Gastroesophageal sphincter (tissue), 3 donors: ENCODE measurements at regions not wholly inside any gene's neighbourhood (a gene's known extent, or its start where the extent isn't known, plus 50 kb on each side); places are given as distances from the start of the nearest gene placed in this dataset.

Experiments used
- CTCF ChIP-seq, 4 experiments: fragments of 200-600 bp in 2 of 4; fragments of 450-650 bp in 2 of 4; sonication (generic) in 1 of 4; IDR thresholded peaks; one replicate each; pipeline ENCODE4 v1.5.1; 2017 to 2019; ENCODE audit warnings: antibody characterized with exemption in 4 of 4, mild to moderate bottlenecking in 2 of 4, moderate library complexity in 2 of 4
- POLR2A ChIP-seq, 2 donors: fragments of 450-650 bp; IDR thresholded peaks; one replicate each; pipeline ENCODE4 v1.6.1; 2017; ENCODE audit warnings: antibody characterized with exemption in 2 of 2, mild to moderate bottlenecking in 2 of 2, moderate library complexity in 1 of 2

GRCh38 chr10:90674928-90675327, 182.9 kb downstream of the HTR7 start:
- no peak for TF ChIP-seq POLR2A (IDR thresholded peaks at IDR 0.05)
- no peak for TF ChIP-seq CTCF (IDR thresholded peaks at IDR 0.05)
